GF-D8 (cell line): ENCODE measurements at regions not wholly inside any gene's neighbourhood (a gene's known extent, or its start where the extent isn't known, plus 50 kb on each side); places are given as distances from the start of the nearest gene placed in this dataset.

Source experiments
- DNase-seq: peaks from one replicate; lab custom pipeline; 2025; lab: John Stamatoyannopoulos, UW

- no peak for DNase-seq
Observed at GRCh38 chr17:71283486-71283885, 837.3 kb upstream of the SOX9 start.

DNA sequence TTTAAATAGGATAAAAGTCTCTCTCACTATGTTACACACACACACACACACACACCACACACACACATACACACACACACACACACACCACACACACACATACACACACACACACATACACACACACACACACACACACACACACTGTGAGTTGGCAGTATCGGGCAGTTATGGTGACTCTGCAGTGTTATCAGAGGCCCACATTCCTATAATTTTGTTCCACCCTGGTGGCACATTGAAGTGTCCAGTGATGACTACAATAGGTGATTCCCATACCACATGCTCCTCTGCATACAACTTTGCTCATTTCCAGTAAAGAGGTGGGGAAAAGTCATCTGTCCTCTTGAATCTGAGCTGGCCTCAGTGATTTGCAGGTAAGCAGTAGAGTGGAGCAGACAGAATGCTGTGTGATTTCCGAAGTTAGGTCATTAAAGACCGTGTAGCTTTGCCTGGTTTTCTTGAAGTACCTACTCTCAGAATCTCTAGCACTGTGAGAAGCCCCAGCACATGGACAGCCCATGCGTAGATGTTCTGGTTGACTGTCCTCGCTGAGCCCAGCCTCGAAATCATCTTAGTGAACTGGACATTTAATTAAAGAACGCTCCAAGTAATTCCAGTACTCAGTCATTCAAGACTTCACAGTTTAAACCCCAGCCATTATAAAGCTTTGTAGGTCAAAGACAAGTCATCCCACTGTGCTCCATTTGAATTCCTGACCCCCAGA lies 836.6 kb upstream of the SOX9 start:
- DNase-seq = no peak

DNA sequence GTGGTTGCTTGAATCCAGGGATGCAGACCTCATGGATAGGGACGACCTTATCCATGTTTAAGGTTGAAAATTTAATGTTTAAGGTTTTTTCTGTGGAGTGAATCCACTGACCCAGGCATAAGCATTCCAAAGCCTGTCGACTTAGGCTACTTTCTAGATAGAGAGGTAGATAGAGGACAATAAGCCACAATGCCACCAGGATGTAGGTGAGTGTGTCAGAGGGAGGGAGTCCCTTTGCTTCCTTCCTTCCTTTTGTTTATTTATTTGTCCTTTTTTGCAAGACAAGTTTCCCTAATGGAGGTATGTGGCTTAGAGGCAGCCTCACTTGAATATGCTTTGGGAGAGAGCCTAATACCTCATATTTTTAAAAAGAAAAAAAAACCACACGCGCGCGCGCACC lies 834.2 kb upstream of the SOX9 start:
- no peak for DNase-seq

- no peak for DNase-seq
Observed at GRCh38 chr17:71287071-71287823, 833.6 kb upstream of the SOX9 start.

DNA sequence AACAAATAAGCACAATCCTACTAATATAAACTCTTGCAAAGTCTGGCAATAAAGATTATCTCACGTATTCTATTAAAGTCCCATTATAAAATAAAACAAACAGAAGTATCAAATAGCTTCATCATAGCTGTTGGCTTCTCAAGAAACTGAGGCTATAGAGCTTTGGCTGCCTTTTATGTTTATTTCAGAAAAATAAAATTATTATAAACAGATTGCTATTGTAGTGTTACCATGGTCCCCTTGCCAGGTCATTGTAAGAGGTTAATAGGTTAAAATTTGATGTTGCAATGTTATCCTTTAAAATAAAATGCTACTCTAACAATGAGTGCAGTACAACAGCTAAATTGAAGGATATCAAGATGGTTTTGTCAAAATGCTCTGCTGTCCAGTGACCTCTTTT lies 828.8 kb upstream of the SOX9 start:
- no peak for DNase-seq

- no peak for DNase-seq
Observed at GRCh38 chr17:71296005-71296404, 824.8 kb upstream of the SOX9 start.

DNA sequence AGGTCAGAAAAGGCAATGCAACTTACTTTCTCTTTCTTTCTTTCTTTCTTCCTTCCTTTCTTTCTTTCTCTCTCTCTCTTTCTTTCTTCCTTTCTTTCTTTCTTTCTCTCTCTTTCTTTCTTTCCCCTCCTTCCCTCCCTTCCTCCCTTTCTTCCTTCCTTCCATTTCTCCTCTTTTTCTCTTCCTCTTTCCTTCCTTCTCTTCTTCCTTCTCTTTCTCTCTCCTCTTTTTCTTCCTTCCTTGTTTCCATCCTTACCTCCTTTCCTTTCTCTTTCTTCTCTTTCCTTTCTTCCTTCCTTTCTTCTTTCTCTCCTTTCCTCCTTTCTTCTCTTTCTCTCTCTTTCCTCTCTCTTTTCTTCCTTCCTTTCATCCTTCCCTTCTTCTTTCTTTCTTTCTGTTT lies 819.8 kb upstream of the SOX9 start:
- no peak for DNase-seq

GRCh38 chr17:71302721-71303549 lies 817.9 kb upstream of the SOX9 start:
- no peak for DNase-seq

- no peak for DNase-seq
Observed at GRCh38 chr17:71304498-71305158, 816.2 kb upstream of the SOX9 start.

- no peak for DNase-seq
Observed at GRCh38 chr17:71313866-71314265, 807.0 kb upstream of the SOX9 start.

GRCh38 chr17:71315568-71315967 lies 805.3 kb upstream of the SOX9 start:
- no peak for DNase-seq

DNA sequence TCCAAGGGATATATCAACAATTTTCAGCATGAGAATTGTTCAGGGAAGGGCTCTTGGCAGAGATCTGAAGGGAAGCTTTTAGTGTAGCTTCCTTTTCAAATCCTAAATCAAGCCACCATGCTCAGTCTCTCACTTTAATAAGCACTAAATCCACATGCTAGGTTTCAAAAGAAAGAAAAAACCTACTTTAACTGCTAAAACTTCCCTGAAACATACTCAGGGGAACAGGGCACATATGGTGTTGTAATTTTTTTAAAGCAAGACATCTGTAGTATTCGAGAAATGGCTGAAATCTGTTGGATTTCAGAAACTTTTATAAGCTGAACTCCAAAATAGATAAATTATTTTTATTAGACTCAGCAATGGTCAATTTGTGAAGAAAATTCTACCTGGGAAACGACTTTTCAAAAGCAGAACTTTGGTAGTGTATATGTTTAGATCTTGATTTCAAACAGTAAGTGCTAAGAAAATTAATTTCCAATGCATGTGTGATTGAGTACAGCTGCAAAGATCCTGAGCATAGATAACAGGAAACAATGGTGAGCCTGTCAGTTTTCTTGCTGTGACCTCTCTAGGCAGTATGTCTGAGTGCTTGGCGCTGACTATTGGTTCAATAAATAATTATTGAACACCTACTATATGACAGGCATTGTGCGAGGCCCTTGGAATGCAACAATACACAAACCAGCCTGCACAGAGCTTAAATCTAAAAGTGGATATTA lies 804.5 kb upstream of the SOX9 start:
- DNase-seq = no peak

GRCh38 chr17:71320009-71320796 lies 800.6 kb upstream of the SOX9 start:
- no peak for DNase-seq

DNA sequence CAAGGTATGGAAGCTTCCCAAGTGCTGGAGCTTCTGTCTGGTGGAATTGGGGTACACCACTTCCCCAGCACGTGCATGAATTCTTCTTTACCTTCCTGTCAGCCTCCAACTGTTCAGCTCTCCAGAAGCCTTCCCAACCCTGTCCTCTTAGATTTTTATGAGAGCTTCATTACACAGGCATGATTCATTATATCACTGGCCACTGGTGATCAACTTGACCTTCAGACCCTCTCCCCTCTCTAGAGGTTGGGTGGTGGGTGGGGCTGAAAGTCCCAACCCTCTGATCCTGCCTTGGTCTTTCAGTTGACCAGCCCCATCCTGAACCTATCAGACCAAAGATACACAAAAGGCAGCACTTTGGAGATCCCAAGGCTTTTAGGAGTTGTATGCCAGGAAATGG lies 795.7 kb upstream of the SOX9 start:
- no peak for DNase-seq

DNA sequence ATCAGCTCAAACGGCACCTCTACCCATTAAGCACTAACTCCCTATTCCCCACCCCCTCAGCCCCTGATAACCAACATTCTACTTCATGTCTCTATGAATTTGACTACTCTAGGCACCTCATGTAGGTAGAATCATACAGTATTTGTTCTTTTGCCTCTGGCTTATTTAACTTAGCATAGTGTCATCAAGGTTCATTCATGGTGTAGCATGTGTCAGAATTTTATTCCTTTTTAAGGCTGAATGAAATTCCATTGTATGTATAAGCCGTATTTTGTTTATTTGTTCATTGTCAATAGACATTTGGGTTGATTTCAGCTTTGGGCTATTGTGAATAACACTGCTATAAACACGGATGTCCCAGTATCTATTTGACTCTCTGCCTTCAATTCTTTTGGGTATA lies 794.9 kb upstream of the SOX9 start:
- DNase-seq = no peak

DNA sequence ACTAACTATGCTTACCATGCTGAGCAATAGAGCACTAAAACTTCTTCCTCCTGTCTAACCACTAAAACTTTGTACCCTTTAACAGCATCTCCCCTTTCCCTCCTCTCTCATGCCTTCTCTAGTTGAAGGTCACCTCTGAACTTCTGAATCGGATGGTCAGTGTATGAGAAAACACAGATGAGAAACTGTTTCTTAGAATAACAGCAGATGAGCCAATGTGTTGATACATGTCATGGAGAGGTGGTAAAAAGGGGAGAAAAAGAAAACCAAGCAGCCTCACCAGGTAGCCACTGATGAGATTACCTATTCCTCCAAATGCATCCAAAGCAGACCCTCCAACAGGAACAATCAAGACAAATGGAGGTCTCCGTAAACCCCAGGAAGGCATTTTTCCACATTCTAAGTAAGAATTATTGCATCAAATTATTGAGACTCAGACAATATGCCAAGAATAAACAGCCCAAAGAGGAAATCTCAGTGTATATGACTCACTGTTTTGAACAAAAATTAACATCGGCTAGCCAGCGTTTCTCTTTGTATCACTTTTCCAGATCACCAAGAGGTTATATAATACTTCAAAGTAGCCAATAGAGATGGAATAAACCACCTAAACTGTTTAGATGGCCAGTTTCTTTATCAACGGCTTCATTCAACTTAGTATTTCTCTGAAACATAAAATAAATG lies 793.3 kb upstream of the SOX9 start:
- no peak for DNase-seq

DNA sequence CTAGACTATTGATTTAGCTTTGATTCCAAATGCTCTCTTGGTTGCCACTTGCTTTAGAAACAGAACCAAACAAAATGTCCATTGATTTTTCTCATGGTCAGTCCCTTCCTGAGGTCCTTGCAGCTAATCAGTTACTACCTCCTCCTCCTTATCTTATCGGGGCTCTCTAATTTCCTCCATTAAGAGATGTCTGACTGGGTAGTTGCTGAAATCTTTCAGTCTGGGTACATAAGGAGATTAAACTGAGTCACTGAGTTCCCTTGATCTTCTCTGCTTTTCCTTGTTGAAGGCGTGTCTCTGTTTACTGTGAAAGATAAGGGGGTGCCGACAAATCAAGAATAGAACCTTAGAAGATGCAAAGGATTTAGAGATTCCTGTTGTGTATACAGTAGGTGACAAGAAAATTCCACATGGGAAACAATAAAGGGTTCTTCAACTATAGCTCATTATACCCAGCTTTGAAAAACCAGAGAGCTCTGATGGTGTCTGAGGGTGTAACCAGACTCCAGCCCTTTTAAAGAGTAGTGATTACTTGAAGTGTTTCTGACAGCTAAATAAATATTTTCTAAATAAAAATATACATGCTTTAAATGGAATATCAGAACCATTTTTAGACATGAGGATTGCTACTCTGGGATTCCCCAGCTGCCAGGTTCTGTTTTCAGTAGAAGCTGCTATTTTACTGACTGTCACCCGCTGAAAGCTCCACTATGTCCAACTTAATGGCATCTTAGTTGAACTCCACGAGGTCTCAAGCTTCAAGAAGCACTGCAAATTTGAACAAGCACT lies 791.3 kb upstream of the SOX9 start:
- no peak for DNase-seq

DNA sequence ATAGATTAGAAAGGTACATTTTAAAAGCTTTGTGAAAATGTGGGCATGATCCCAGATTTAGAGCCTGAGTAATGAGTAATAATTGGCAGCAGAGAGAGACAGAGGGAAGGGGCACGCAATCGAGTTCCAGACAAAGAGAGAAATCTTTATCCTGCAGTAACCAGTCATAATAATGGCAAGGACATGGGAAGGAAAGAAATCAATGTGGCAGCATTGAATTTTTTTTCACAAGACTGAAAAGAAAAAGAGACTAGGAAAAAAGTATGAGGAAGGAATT lies 790.8 kb upstream of the SOX9 start:
- DNase-seq = no peak

GRCh38 chr17:71331754-71332325 lies 789.0 kb upstream of the SOX9 start:
- no peak for DNase-seq
